ENCODE measurements at regions not wholly inside any gene's neighbourhood (a gene's known extent, or its start where the extent isn't known, plus 50 kb on each side); places are given as distances from the start of the nearest gene placed in this dataset.

DNA sequence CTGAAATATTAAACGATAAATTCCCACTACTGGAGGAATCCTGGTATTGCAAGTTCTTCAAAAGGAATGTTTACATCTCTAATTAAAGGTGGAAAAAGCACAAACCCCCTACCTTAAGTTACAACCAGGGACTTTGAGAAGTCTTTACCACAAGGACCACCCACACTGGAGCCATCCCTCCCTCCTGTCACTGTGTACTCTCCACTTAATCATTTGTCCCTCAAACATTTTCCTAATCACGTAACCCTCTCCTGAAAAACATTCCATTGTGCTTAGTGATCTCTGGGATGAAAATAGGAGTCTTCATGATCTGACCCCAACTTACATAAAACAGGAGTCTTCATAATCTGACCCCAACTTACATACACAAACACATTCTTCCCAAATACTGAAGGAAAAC, 85.7 kb downstream of the SUCLG1 start:
- no peaks in the 10 kb centered on the region for H3K9me3 ChIP-seq (ENCODE audit: control insufficient read depth, insufficient read depth, low read length)
- H3K27ac ChIP-seq (ENCODE audit: low read depth, low read length) = no peak overlapping the region
- H3F3A ChIP-seq (ENCODE audit: control insufficient read depth, insufficient read depth) = no peaks in the 10 kb centered on the region
- no peak overlapping the region for H3K4me3 ChIP-seq (ENCODE audit: low read length)
- TF ChIP-seq EZH2phosphoT487 (IDR thresholded peaks at IDR 0.05; ENCODE audit: borderline replicate concordance, low read length) = no peak
- TF ChIP-seq, protein P1, sequence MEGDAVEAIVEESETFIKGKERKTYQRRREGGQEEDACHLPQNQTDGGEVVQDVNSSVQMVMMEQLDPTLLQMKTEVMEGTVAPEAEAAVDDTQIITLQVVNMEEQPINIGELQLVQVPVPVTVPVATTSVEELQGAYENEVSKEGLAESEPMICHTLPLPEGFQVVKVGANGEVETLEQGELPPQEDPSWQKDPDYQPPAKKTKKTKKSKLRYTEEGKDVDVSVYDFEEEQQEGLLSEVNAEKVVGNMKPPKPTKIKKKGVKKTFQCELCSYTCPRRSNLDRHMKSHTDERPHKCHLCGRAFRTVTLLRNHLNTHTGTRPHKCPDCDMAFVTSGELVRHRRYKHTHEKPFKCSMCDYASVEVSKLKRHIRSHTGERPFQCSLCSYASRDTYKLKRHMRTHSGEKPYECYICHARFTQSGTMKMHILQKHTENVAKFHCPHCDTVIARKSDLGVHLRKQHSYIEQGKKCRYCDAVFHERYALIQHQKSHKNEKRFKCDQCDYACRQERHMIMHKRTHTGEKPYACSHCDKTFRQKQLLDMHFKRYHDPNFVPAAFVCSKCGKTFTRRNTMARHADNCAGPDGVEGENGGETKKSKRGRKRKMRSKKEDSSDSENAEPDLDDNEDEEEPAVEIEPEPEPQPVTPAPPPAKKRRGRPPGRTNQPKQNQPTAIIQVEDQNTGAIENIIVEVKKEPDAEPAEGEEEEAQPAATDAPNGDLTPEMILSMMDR (IDR thresholded peaks at IDR 0.05; ENCODE audit: low read depth, low read length, poor library complexity, severe bottlenecking) = no peak
- H3K79me2 ChIP-seq (ENCODE audit: control insufficient read depth, low read length) = no peaks in the 10 kb centered on the region
- H3K27me3 ChIP-seq (ENCODE audit: control insufficient read depth, low read length) = no peaks in the 10 kb centered on the region
- no peaks in the 10 kb centered on the region for H3K9me2 ChIP-seq (replicated peaks; ENCODE audit: control insufficient read depth, low read length)
- H4K20me1 ChIP-seq (ENCODE audit: control insufficient read depth, insufficient read depth, low read depth, low read length) = no peaks in the 10 kb centered on the region
- no peaks in the 10 kb centered on the region for H3K4me1 ChIP-seq (ENCODE audit: control insufficient read depth, low read length)
- H3K36me3 ChIP-seq (ENCODE audit: control insufficient read depth, low read length) = no peaks in the 10 kb centered on the region
- H3K4me2 ChIP-seq (ENCODE audit: low read length) = no peak overlapping the region

DNA sequence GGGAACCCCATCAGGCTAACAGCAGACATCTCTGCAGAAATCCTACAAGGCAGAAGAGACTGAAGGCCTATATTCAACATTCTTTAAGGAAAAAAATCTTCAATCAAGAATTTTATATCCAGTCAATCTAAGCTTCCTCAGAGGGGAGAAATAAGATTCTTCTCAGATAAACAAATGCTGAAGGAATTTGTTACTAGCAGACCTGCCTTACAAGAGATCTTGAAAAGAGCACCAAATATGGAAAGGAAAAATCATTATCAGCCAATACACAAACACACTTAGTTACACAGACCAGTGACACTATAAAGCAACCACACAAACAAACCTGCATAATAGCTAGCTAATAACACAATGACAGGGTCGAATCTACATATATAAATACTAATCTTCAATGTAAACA, 96.5 kb downstream of the SUCLG1 start:
- Histone ChIP-seq H3K4me1 (ENCODE audit: control insufficient read depth, low read length) (no peaks in the 10 kb centered on the region), H3F3A (ENCODE audit: control insufficient read depth, insufficient read depth) (no peaks in the 10 kb centered on the region), H3K9me2 (replicated peaks; ENCODE audit: control insufficient read depth, low read length) (no peaks in the 10 kb centered on the region), H3K79me2 (ENCODE audit: control insufficient read depth, low read length) (no peaks in the 10 kb centered on the region), H4K20me1 (ENCODE audit: control insufficient read depth, insufficient read depth, low read depth, low read length) (no peaks in the 10 kb centered on the region), H3K4me2 (ENCODE audit: low read length) (no peak overlapping the region), H3K27me3 (ENCODE audit: control insufficient read depth, low read length) (no peaks in the 10 kb centered on the region), H3K9me3 (ENCODE audit: control insufficient read depth, insufficient read depth, low read length) (no peaks in the 10 kb centered on the region), H3K36me3 (ENCODE audit: control insufficient read depth, low read length) (no peaks in the 10 kb centered on the region), H3K27ac (ENCODE audit: low read depth, low read length) (no peak overlapping the region), H3K4me3 (ENCODE audit: low read length) (no peak overlapping the region)
- TF ChIP-seq, protein P1 (IDR thresholded peaks at IDR 0.05; ENCODE audit: low read depth, low read length, poor library complexity, severe bottlenecking) = no peak
- no peak for TF ChIP-seq EZH2phosphoT487 (IDR thresholded peaks at IDR 0.05; ENCODE audit: borderline replicate concordance, low read length)

DNA sequence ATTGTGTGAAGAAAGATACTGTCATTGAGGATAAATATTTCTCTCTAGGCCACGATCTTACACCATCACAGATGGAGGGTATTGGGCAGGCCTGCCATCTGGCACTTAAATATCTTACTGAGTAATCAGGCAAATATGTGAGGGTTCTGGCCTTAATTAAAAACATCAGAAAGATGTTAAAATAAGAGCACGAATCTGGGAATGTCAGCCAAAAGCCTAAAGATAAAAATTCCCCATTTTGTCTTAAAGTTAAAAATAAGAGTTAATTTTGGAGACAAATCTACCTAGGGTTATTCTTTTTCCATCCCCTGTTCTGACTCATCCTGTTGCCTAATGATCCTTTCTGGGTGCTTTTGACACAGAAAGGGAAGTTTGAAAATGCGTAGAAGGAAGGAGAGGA, 121.0 kb downstream of the SUCLG1 start:
- no peak overlapping the region for H3K4me2 ChIP-seq (ENCODE audit: low read length)
- no peaks in the 10 kb centered on the region for H3F3A ChIP-seq (ENCODE audit: control insufficient read depth, insufficient read depth)
- no peaks in the 10 kb centered on the region for H4K20me1 ChIP-seq (ENCODE audit: control insufficient read depth, insufficient read depth, low read depth, low read length)
- H3K9me3 ChIP-seq (ENCODE audit: control insufficient read depth, insufficient read depth, low read length) = no peaks in the 10 kb centered on the region
- no peak overlapping the region for H3K27ac ChIP-seq (ENCODE audit: low read depth, low read length)
- H3K9me2 ChIP-seq (replicated peaks; ENCODE audit: control insufficient read depth, low read length) = no peaks in the 10 kb centered on the region
- TF ChIP-seq, protein P1 (IDR thresholded peaks at IDR 0.05; ENCODE audit: low read depth, low read length, poor library complexity, severe bottlenecking) = no peak
- TF ChIP-seq EZH2phosphoT487 (IDR thresholded peaks at IDR 0.05; ENCODE audit: borderline replicate concordance, low read length) = no peak
- no peak overlapping the region for H3K4me3 ChIP-seq (ENCODE audit: low read length)
- H3K4me1 ChIP-seq (ENCODE audit: control insufficient read depth, low read length) = no peaks in the 10 kb centered on the region
- H3K36me3 ChIP-seq (ENCODE audit: control insufficient read depth, low read length) = no peaks in the 10 kb centered on the region
- no peaks in the 10 kb centered on the region for H3K27me3 ChIP-seq (ENCODE audit: control insufficient read depth, low read length)
- no peaks in the 10 kb centered on the region for H3K79me2 ChIP-seq (ENCODE audit: control insufficient read depth, low read length)

Measured in DOHH2 (cell line).